Spleen (tissue), 11 donors: ENCODE measurements at regions not wholly inside any gene's neighbourhood (a gene's known extent, or its start where the extent isn't known, plus 50 kb on each side); places are given as distances from the start of the nearest gene placed in this dataset.

Source experiments
- DNase-seq: peaks from one replicate; pipeline ENCODE4 v3.0.0-alpha.2; 2020
- H3K27ac ChIP-seq, 8 donors: fragments of 200-600 bp; sonication (generic) in 7 of 8; 1 replicate in 4 of 8; 2 replicates in 4 of 8; pipeline versions ENCODE4 v1.5.0 to v1.8.0; 2016 to 2021; ENCODE audit warnings: inconsistent platforms in 4 of 8, mild to moderate bottlenecking in 4 of 8, moderate library complexity in 1 of 8
- H3K27me3 ChIP-seq, 7 donors: fragments of 200-600 bp; sonication (generic) in 6 of 7; replicated peaks in 1 of 7; 1 replicate in 4 of 7; 2 replicates in 3 of 7; pipeline versions ENCODE4 v1.5.0 to v1.8.0; 2016 to 2021; ENCODE audit warnings: inconsistent platforms in 3 of 7, mild to moderate bottlenecking in 1 of 7
- H3K36me3 ChIP-seq, 6 donors: fragments of 200-600 bp; sonication (generic) in 5 of 6; 1 replicate in 4 of 6; 2 replicates in 2 of 6; pipeline versions ENCODE4 v1.5.0 to v1.8.0; 2016 to 2021; ENCODE audit warnings: inconsistent platforms in 2 of 6
- H3K4me1 ChIP-seq, 6 donors: fragments of 200-600 bp; sonication (generic) in 5 of 6; 1 replicate in 3 of 6; 2 replicates in 3 of 6; pipeline versions ENCODE4 v1.5.0 to v1.8.0; 2016 to 2021; ENCODE audit warnings: inconsistent platforms in 3 of 6
- H3K4me3 ChIP-seq, 8 donors: fragments of 200-600 bp; sonication (generic) in 7 of 8; 1 replicate in 4 of 8; 2 replicates in 4 of 8; pipeline versions ENCODE4 v1.5.0 to v1.8.0; 2016 to 2021; ENCODE audit warnings: inconsistent platforms in 4 of 8, mild to moderate bottlenecking in 4 of 8, moderate library complexity in 2 of 8
- H3K9me3 ChIP-seq, 8 donors: fragments of 200-600 bp; sonication (generic) in 7 of 8; 1 replicate in 4 of 8; 2 replicates in 4 of 8; pipeline versions ENCODE4 v1.5.0 to v1.8.0; 2016 to 2021; ENCODE audit warnings: inconsistent platforms in 4 of 8
- CTCF ChIP-seq, 11 experiments: fragments of 200-600 bp in 7 of 11; fragments of 450-650 bp in 4 of 11; sonication (generic) in 4 of 11; IDR thresholded peaks in 8 of 11; conservative IDR thresholded peaks in 3 of 11; 1 replicate in 7 of 11; 2 replicates in 4 of 11; pipeline versions ENCODE4 v1.4.0 to v1.8.0; 2016 to 2021; ENCODE audit warnings: antibody characterized with exemption in 11 of 11, inconsistent platforms in 4 of 11, mild to moderate bottlenecking in 1 of 11
- POLR2A ChIP-seq, 3 donors: fragments of 450-650 bp; IDR thresholded peaks; one replicate each; pipeline ENCODE4 v1.5.1; 2017; ENCODE audit warnings: antibody characterized with exemption in 3 of 3, mild to moderate bottlenecking in 1 of 3
- POLR2AphosphoS5 ChIP-seq, 3 donors: sonication (generic); formaldehyde crosslinking; IDR thresholded peaks; one replicate each; pipeline ENCODE4 v1.5.1; 2017; ENCODE audit warnings: antibody characterized with exemption in 3 of 3
- WGBS, 5 donors: extraction: QIAGEN DNeasy Blood & Tissue Kit in 3 of 5; methylation state at CpG; one replicate each; pipeline versions ENCODE4 v1.1.5 to v1.1.7; 2013 to 2018; 5-methylcytosine and 5-hydroxymethylcytosine counted together
- intact Hi-C: fragments of 100-400 bp; cut with DNase I; formaldehyde crosslinking; loops from one replicate; pipeline ENCODE4 v1.15.0; 2023; ENCODE audit warnings: low total_unique reads
- donor health status: healthy with polysubstance abuse.
- donor health status: DM: no; HTN: no; CAD: no; lungs with moderate emphysema.
- donor health status: DM: no; HTN: no; CAD: no.
- donor health status: Bipolar disorder and iron deficiency.
- donor health status: healthy.
- donor health status: DM: no; HTN: no; CAD: no.
- donor health status: DM: yes; HTN: yes; CAD: no.

- intact Hi-C loops, result no loop called here
- no peak for DNase-seq
- TF ChIP-seq POLR2AphosphoS5 (IDR thresholded peaks at IDR 0.05), result no peak
- no peak for TF ChIP-seq POLR2A (IDR thresholded peaks at IDR 0.05)
- TF ChIP-seq CTCF (IDR thresholded peaks at IDR 0.05 in 8 of 11, conservative IDR thresholded peaks at IDR 0.05 in 3 of 11), result no peak
- Histone ChIP-seq H3K4me1 (no peaks in the 10 kb centered on the region), H3K27ac (no peak overlapping the region), H3K4me3 (no peak overlapping the region), H3K27me3 (no peaks in the 10 kb centered on the region), H3K9me3 (no peaks in the 10 kb centered on the region), H3K36me3 (no peaks in the 10 kb centered on the region)
- 84 to 90% (median 89%) methylated on average over 4 of the region's 4 CpGs for WGBS, 5 donors
Observed at GRCh38 chr21:28214786-28215185, 777.9 kb downstream of the LTN1 start.

GRCh38 chr21:28213261-28213660 is 779.4 kb downstream of the LTN1 start:
- Histone ChIP-seq H3K4me1 (no peaks in the 10 kb centered on the region), H3K36me3 (no peaks in the 10 kb centered on the region), H3K4me3 (no peak overlapping the region), H3K9me3 (no peaks in the 10 kb centered on the region), H3K27ac (no peak overlapping the region), H3K27me3 (no peaks in the 10 kb centered on the region)
- no peak for TF ChIP-seq POLR2AphosphoS5 (IDR thresholded peaks at IDR 0.05)
- intact Hi-C loops, result no loop called here
- no peak for DNase-seq
- WGBS, 5 donors, result 72 to 89% (median 75%) methylated on average over 3 of the region's 3 CpGs

- intact Hi-C loops, result no loop called here
- Histone ChIP-seq H3K4me1 (no peaks in the 10 kb centered on the region), H3K27me3 (no peaks in the 10 kb centered on the region), H3K4me3 (no peak overlapping the region), H3K36me3 (no peaks in the 10 kb centered on the region), H3K9me3 (no peaks in the 10 kb centered on the region), H3K27ac (no peak overlapping the region)
- TF ChIP-seq POLR2AphosphoS5 (IDR thresholded peaks at IDR 0.05) (no peak), POLR2A (IDR thresholded peaks at IDR 0.05) (no peak), CTCF (IDR thresholded peaks at IDR 0.05 in 8 of 11, conservative IDR thresholded peaks at IDR 0.05 in 3 of 11) (no peak)
- WGBS, 5 donors, result 83 to 92% (median 86%) methylated on average over 2 of the region's 2 CpGs
- DNase-seq, result no peak
Observed at GRCh38 chr21:28212061-28212460, 780.6 kb downstream of the LTN1 start.

GRCh38 chr21:28207436-28208173 is 785.1 kb downstream of the LTN1 start:
- H3K27me3 ChIP-seq, result no peaks in the 10 kb centered on the region
- no peaks in the 10 kb centered on the region for H3K4me1 ChIP-seq
- no peak overlapping the region for H3K27ac ChIP-seq
- WGBS, 5 donors, result 73 to 84% (median 79%) methylated on average over 9 of the region's 9 CpGs
- no peak for DNase-seq
- H3K36me3 ChIP-seq, result no peaks in the 10 kb centered on the region
- TF ChIP-seq POLR2A (IDR thresholded peaks at IDR 0.05), result no peak
- no peaks in the 10 kb centered on the region for H3K9me3 ChIP-seq
- intact Hi-C loops, result no loop called here
- H3K4me3 ChIP-seq, result no peak overlapping the region

- WGBS, 5 donors, result 56 to 71% (median 62%) methylated on average over 2 of the region's 2 CpGs
- intact Hi-C loops, result no loop called here
- Histone ChIP-seq H3K4me3 (no peak overlapping the region), H3K27ac (no peak overlapping the region), H3K4me1 (no peaks in the 10 kb centered on the region), H3K36me3 (no peaks in the 10 kb centered on the region), H3K27me3 (no peaks in the 10 kb centered on the region), H3K9me3 (peaks cover 0 to 4% (median 0%) of the 10 kb centered on the region in 8 donors)
- no peak for DNase-seq
- no peak for TF ChIP-seq POLR2A (IDR thresholded peaks at IDR 0.05)
Observed at GRCh38 chr21:28200726-28201125, 792.0 kb downstream of the LTN1 start.
